Mesendoderm (in vitro differentiated cells): ENCODE measurements at regions not wholly inside any gene's neighbourhood (a gene's known extent, or its start where the extent isn't known, plus 50 kb on each side); places are given as distances from the start of the nearest gene placed in this dataset.

Experiments used
- DNase-seq: peaks from one replicate; pipeline ENCODE4 v3.0.0; 2013
- H2AK5ac ChIP-seq: 2 replicates; pipeline ENCODE4 v1.6.1; 2013; ENCODE audit warnings: low read length, inconsistent platforms
- H2BK120ac ChIP-seq: 2 replicates; pipeline ENCODE4 v1.6.1; 2013; ENCODE audit warnings: low read depth, mild to moderate bottlenecking, low read length, moderate library complexity, mixed read lengths
- H2BK15ac ChIP-seq: replicated peaks from 2 replicates; pipeline ENCODE4 v1.6.1; 2013; ENCODE audit warnings: low read depth, mild to moderate bottlenecking, moderate library complexity
- H2BK5ac ChIP-seq: 2 replicates; pipeline ENCODE4 v1.6.1; 2013; ENCODE audit warnings: low read length, inconsistent platforms
- H3K18ac ChIP-seq: 2 replicates; pipeline ENCODE4 v1.6.1; 2013; ENCODE audit warnings: mild to moderate bottlenecking, low read length, mixed read lengths
- H3K23ac ChIP-seq: one replicate; pipeline ENCODE4 v1.6.1; 2013; ENCODE audit warnings: low read length
- H3K27ac ChIP-seq: 2 replicates; pipeline ENCODE4 v1.5.1; 2013; ENCODE audit warnings: low read depth, mild to moderate bottlenecking, inconsistent platforms, low read length, moderate library complexity
- H3K27me3 ChIP-seq: 2 replicates; pipeline ENCODE4 v1.6.1; 2013; ENCODE audit warnings: low read length, control low read depth, mild to moderate bottlenecking, inconsistent platforms; ENCODE audit not compliant: insufficient read depth, poor library complexity
- H3K36me3 ChIP-seq: 2 replicates; pipeline ENCODE4 v1.6.1; 2013; ENCODE audit warnings: low read length, inconsistent platforms; ENCODE audit not compliant: control insufficient read depth, insufficient read depth
- H3K4ac ChIP-seq: one replicate; pipeline ENCODE4 v1.6.1; 2013; ENCODE audit warnings: low read depth, mild to moderate bottlenecking, low read length, moderate library complexity
- H3K4me1 ChIP-seq: 2 replicates; pipeline ENCODE4 v1.6.1; 2013; ENCODE audit warnings: low read depth, low read length, inconsistent platforms; ENCODE audit not compliant: control insufficient read depth
- H3K4me2 ChIP-seq: 2 replicates; pipeline ENCODE4 v1.6.1; 2013; ENCODE audit warnings: low read length
- H3K4me3 ChIP-seq: 2 replicates; pipeline ENCODE4 v1.5.1; 2013; ENCODE audit warnings: mild to moderate bottlenecking, low read length
- H3K56ac ChIP-seq: one replicate; pipeline ENCODE4 v1.6.1; 2013; ENCODE audit warnings: low read length
- H3K79me1 ChIP-seq: 2 replicates; pipeline ENCODE4 v1.6.1; 2013; ENCODE audit warnings: low read length, inconsistent platforms
- H3K79me2 ChIP-seq: 2 replicates; pipeline ENCODE4 v1.6.1; 2013; ENCODE audit warnings: mild to moderate bottlenecking, low read length; ENCODE audit not compliant: control insufficient read depth, insufficient read depth
- H3K9ac ChIP-seq: 2 replicates; pipeline ENCODE4 v1.6.1; 2013; ENCODE audit warnings: low read length, inconsistent platforms
- H4K5ac ChIP-seq: one replicate; pipeline ENCODE4 v1.6.1; 2013; ENCODE audit warnings: low read length
- H4K8ac ChIP-seq: one replicate; pipeline ENCODE4 v1.6.1; 2013; ENCODE audit warnings: low read depth, mild to moderate bottlenecking, control low read depth, low read length, moderate library complexity
- WGBS: extraction: QIAGEN DNeasy Blood & Tissue Kit; methylation state at CpG from one replicate; pipeline ENCODE4 v1.1.7; 2013; ENCODE audit warnings: low lambda C conversion rate, missing lambda C conversion rate; ENCODE audit not compliant: insufficient coverage; ENCODE audit errors: extremely low coverage; 5-methylcytosine and 5-hydroxymethylcytosine counted together

DNA sequence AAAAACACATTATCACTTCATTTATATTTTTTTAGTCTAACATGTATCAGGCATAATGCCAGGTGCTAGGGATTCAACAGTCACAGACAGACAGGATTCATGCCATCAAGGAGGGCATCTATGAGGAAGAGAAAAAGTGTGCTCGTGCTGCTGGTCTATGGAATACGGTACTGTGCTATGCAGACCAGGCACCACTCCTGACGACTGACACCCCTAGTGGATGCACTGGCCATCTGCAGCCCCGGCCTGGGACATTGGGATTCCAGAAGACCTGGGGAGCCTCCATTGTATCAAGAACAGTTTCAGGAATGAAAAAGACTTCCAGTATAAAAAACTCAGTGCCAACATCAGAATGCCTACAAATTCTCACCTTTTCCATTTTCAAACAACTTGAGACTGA lies 94.0 kb downstream of the KLF12 start:
- no peak overlapping the region for H3K4me2 ChIP-seq
- H2AK5ac ChIP-seq = no peak overlapping the region
- H4K5ac ChIP-seq = no peak overlapping the region
- no peak overlapping the region for H2BK120ac ChIP-seq
- H3K27me3 ChIP-seq = no peaks in the 10 kb centered on the region
- H2BK5ac ChIP-seq = no peak overlapping the region
- no peak overlapping the region for H4K8ac ChIP-seq
- no peak overlapping the region for H3K23ac ChIP-seq
- H3K4me1 ChIP-seq = peaks cover 14% of the 10 kb centered on the region
- no peak overlapping the region for H2BK15ac ChIP-seq
- no peak overlapping the region for H3K9ac ChIP-seq
- no peak overlapping the region for H3K4ac ChIP-seq
- H3K56ac ChIP-seq = no peak overlapping the region
- H3K79me1 ChIP-seq = no peaks in the 10 kb centered on the region
- no peak overlapping the region for H3K27ac ChIP-seq
- DNase-seq = peak; percentile 93
- H3K4me3 ChIP-seq = no peak overlapping the region
- WGBS = no CpG with 5 or more reads among the region's 4 CpGs
- H3K18ac ChIP-seq = no peak overlapping the region
- peaks cover 2% of the 10 kb centered on the region for H3K79me2 ChIP-seq
- H3K36me3 ChIP-seq = no peaks in the 10 kb centered on the region

DNA sequence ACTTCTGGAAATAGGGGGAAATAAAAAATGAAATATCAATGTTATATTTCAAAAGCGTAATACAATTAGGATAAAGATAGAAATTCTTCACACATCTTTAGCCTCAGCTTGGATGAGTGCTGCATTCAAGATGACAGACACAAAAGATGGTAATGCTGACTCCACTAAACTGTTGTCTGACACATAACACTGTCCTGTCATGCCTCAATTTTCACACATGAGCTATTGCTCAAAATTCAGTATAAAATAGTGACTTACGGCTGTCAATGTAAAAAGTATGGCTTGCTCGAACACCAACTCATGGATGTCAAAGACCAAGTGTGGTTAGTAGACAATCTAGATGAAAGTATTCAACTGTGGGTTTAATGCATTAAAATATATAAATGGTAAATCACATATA lies 94.5 kb downstream of the KLF12 start:
- H2BK15ac ChIP-seq = no peak overlapping the region
- H2BK5ac ChIP-seq = no peak overlapping the region
- H3K56ac ChIP-seq = no peak overlapping the region
- no peaks in the 10 kb centered on the region for H3K79me1 ChIP-seq
- H3K9ac ChIP-seq = no peak overlapping the region
- no peak overlapping the region for H3K23ac ChIP-seq
- no peak overlapping the region for H2AK5ac ChIP-seq
- H3K4me2 ChIP-seq = no peak overlapping the region
- no peak overlapping the region for H3K4me3 ChIP-seq
- no peak overlapping the region for H3K27ac ChIP-seq
- peaks cover 2% of the 10 kb centered on the region for H3K79me2 ChIP-seq
- H3K4ac ChIP-seq = no peak overlapping the region
- H3K4me1 ChIP-seq = peaks cover 14% of the 10 kb centered on the region
- no peaks in the 10 kb centered on the region for H3K27me3 ChIP-seq
- no peak overlapping the region for H4K8ac ChIP-seq
- H2BK120ac ChIP-seq = no peak overlapping the region
- no peak for DNase-seq
- H4K5ac ChIP-seq = no peak overlapping the region
- WGBS = no CpG with 5 or more reads among the region's 3 CpGs
- H3K36me3 ChIP-seq = no peaks in the 10 kb centered on the region
- H3K18ac ChIP-seq = no peak overlapping the region

DNA sequence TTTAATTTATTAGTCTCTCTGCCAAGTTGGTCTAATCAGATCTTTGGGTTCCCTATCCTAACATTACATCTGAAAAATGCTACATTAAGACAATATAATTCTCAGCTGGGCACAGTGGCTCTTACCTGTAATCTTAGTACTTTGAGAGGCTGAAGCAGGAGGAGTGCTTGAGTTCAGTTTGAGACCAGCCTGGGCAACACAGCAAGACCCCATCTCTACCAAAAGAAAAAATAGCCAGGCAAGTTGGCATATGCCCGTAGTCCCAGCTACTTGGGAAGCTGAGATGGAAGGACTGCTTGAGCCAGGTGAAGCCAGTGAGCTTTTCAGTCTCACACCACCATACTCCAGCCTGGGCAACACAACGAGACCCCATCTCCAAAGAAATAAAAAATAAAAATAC lies 95.0 kb downstream of the KLF12 start:
- Histone ChIP-seq H3K27me3 (no peaks in the 10 kb centered on the region), H3K4me2 (no peak overlapping the region), H3K36me3 (no peaks in the 10 kb centered on the region), H2AK5ac (no peak overlapping the region), H3K23ac (no peak overlapping the region), H2BK120ac (no peak overlapping the region), H3K4me1 (peaks cover 14% of the 10 kb centered on the region), H4K5ac (no peak overlapping the region), H2BK15ac (no peak overlapping the region), H3K9ac (no peak overlapping the region), H3K27ac (no peak overlapping the region), H3K79me2 (peaks cover 2% of the 10 kb centered on the region), H4K8ac (no peak overlapping the region), H3K56ac (no peak overlapping the region), H3K4me3 (no peak overlapping the region), H3K79me1 (no peaks in the 10 kb centered on the region), H3K18ac (no peak overlapping the region), H3K4ac (no peak overlapping the region), H2BK5ac (no peak overlapping the region)
- DNase-seq = no peak
- WGBS = no CpG with 5 or more reads among the region's 2 CpGs

DNA sequence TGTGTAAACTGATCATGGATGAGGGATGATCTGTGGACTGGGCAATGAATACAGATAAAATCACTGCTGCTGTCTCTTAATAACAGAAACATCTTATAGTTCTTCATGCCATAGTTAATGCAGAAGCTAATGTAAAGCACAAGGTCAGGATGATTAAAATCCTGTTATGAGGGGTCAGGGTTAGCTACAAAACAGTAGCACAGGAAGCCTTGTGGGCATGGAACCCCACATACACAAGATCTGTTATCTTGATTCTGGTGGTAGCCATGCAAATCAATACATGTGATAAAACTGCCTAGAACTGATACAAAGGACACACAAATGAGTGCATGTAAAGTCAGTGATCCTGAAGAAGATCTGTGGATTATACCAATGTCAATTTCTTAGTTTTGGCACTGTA lies 96.4 kb downstream of the KLF12 start:
- DNase-seq = no peak
- no peak overlapping the region for H2BK5ac ChIP-seq
- H3K4ac ChIP-seq = no peak overlapping the region
- peaks cover 2% of the 10 kb centered on the region for H3K79me2 ChIP-seq
- no peak overlapping the region for H4K5ac ChIP-seq
- no peak overlapping the region for H4K8ac ChIP-seq
- no peak overlapping the region for H3K9ac ChIP-seq
- H3K79me1 ChIP-seq = no peaks in the 10 kb centered on the region
- H3K56ac ChIP-seq = no peak overlapping the region
- no peak overlapping the region for H2BK120ac ChIP-seq
- no peak overlapping the region for H3K23ac ChIP-seq
- no peak overlapping the region for H2AK5ac ChIP-seq
- no peak overlapping the region for H3K4me3 ChIP-seq
- no peak overlapping the region for H3K18ac ChIP-seq
- H3K36me3 ChIP-seq = no peaks in the 10 kb centered on the region
- H3K27me3 ChIP-seq = no peaks in the 10 kb centered on the region
- H3K4me1 ChIP-seq = peaks cover 14% of the 10 kb centered on the region
- no peak overlapping the region for H3K4me2 ChIP-seq
- H3K27ac ChIP-seq = no peak overlapping the region
- H2BK15ac ChIP-seq = no peak overlapping the region

DNA sequence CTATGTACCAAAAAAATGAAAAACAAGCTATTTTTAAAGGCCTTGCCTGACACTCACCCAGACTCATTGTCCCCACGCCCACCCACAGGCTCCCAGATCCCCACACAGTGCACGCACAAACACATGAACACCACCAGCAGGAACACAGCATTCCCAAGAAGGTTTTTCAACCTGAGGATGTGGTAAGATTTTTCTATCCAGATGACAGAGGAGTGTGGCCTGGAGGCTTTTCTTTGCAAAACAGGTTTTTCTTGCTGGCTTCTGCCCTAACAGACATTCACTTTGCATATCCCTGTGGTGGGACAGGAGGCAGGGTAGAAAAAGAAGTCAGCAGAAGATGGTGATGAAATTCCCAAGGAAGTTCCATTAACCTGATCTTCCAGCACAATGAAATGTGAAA lies 97.8 kb downstream of the KLF12 start:
- no peaks in the 10 kb centered on the region for H3K36me3 ChIP-seq

DNA sequence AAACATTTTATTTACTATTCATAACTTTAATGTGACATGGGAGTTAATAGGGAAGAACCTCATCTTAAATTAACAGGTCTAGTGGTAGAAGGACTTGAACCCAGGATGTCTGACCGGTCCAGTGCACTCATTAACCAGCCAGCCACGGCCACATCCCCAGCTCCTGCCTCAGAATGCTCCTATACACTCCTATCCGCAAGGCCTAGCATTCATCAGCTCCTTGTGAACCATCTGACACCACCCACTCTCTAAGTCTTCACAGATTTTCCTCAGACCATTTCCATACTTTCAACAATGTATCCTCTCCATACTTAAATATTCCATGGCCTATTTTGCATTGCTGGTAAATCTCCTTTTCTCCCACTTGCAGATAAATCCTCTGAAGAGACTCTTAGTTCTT lies 98.3 kb downstream of the KLF12 start:
- Histone ChIP-seq H2BK5ac (no peak overlapping the region), H2AK5ac (no peak overlapping the region), H4K5ac (no peak overlapping the region), H3K9ac (no peak overlapping the region), H3K4me2 (no peak overlapping the region), H3K56ac (peak overlapping the region; percentile 71), H3K23ac (no peak overlapping the region), H3K36me3 (no peaks in the 10 kb centered on the region), H3K79me1 (no peaks in the 10 kb centered on the region), H3K4ac (peak overlapping the region; percentile 16), H2BK15ac (no peak overlapping the region), H3K4me1 (peaks cover 12% of the 10 kb centered on the region), H4K8ac (no peak overlapping the region), H3K27ac (peak overlapping the region; percentile 87), H3K79me2 (peaks cover 2% of the 10 kb centered on the region), H3K18ac (no peak overlapping the region), H3K27me3 (no peaks in the 10 kb centered on the region), H3K4me3 (no peak overlapping the region), H2BK120ac (no peak overlapping the region)
- no CpG with 5 or more reads among the region's 3 CpGs for WGBS
- DNase-seq = peak; percentile 53

More for the DNA sequence above, 97.8 kb downstream of the KLF12 start:
- no peak overlapping the region for H3K18ac ChIP-seq
- H3K4me3 ChIP-seq = no peak overlapping the region
- peaks cover 2% of the 10 kb centered on the region for H3K79me2 ChIP-seq
- no peak overlapping the region for H4K5ac ChIP-seq
- H3K27ac ChIP-seq = peak overlapping the region; percentile 87
- H3K9ac ChIP-seq = peak overlapping the region; percentile 47
- DNase-seq = peak; percentile 98
- H2BK5ac ChIP-seq = no peak overlapping the region
- WGBS = no CpG with 5 or more reads among the region's 2 CpGs
- H2BK15ac ChIP-seq = no peak overlapping the region
- H3K4me2 ChIP-seq = no peak overlapping the region
- no peak overlapping the region for H2BK120ac ChIP-seq
- H3K56ac ChIP-seq = peak overlapping the region; percentile 66
- no peak overlapping the region for H2AK5ac ChIP-seq
- H4K8ac ChIP-seq = no peak overlapping the region
- no peak overlapping the region for H3K4ac ChIP-seq
- no peaks in the 10 kb centered on the region for H3K79me1 ChIP-seq
- no peak overlapping the region for H3K23ac ChIP-seq
- no peaks in the 10 kb centered on the region for H3K27me3 ChIP-seq
- peaks cover 12% of the 10 kb centered on the region for H3K4me1 ChIP-seq
